ENCODE measurements at regions not wholly inside any gene's neighbourhood (a gene's known extent, or its start where the extent isn't known, plus 50 kb on each side); places are given as distances from the start of the nearest gene placed in this dataset.
"Not testable (repeated sequence)": the region's sequence is repeated elsewhere in the genome, so short reads cannot be mapped to it uniquely, and the experiment has no call there.

- ATAC-seq = no peak
- DNase-seq (ENCODE audit: missing footprints) = no peak
- intact Hi-C loops (cut with DNase I) = no loop called here
These were observed 798.3 kb upstream of the TMEFF2 start for GRCh38 chr2:192993059-192993458.

- intact Hi-C loops (cut with DNase I) = no loop called here
- DNase-seq (ENCODE audit: missing footprints) = no peak
- ATAC-seq = no peak
These were observed 788.4 kb upstream of the TMEFF2 start for GRCh38 chr2:192983173-192983572.

GRCh38 chr2:192978395-192978794 lies 783.7 kb upstream of the TMEFF2 start:
- intact Hi-C loops (cut with DNase I) = no loop called here
- peak; percentile 72 for ATAC-seq
- DNase-seq (ENCODE audit: missing footprints) = no peak

- no peak for DNase-seq (ENCODE audit: missing footprints)
- intact Hi-C loops (cut with DNase I) = no loop called here
- no peak for ATAC-seq
These were observed 777.2 kb upstream of the TMEFF2 start for GRCh38 chr2:192971981-192972380.

GRCh38 chr2:192969055-192969454 lies 774.3 kb upstream of the TMEFF2 start:
- intact Hi-C loops (cut with DNase I) = no loop called here

GRCh38 chr2:192960945-192961344 lies 766.2 kb upstream of the TMEFF2 start:
- no peak for DNase-seq (ENCODE audit: missing footprints)
- intact Hi-C loops (cut with DNase I) = no loop called here
- no peak for ATAC-seq

More at GRCh38 chr2:192969055-192969454, 774.3 kb upstream of the TMEFF2 start:
- ATAC-seq (peak; percentile 68), DNase-seq (ENCODE audit: missing footprints) (no peak)

- ATAC-seq; intact Hi-C loops (cut with DNase I); DNase-seq (ENCODE audit: missing footprints): not testable (repeated sequence)
These were observed 763.9 kb upstream of the TMEFF2 start for GRCh38 chr2:192958615-192959014.

GRCh38 chr2:192957425-192957824 lies 762.7 kb upstream of the TMEFF2 start:
- DNase-seq (ENCODE audit: missing footprints) (no peak), ATAC-seq (no peak)
- intact Hi-C loops (cut with DNase I) = no loop called here

- DNase-seq (ENCODE audit: missing footprints) (no peak), ATAC-seq (no peak)
- intact Hi-C loops (cut with DNase I) = no loop called here
These were observed 758.4 kb upstream of the TMEFF2 start for GRCh38 chr2:192953116-192953515.

- DNase-seq (ENCODE audit: missing footprints) (no peak), ATAC-seq (no peak)
- intact Hi-C loops (cut with DNase I) = no loop called here
These were observed 757.5 kb upstream of the TMEFF2 start for GRCh38 chr2:192952245-192952644.

GRCh38 chr2:192948316-192948715 lies 753.6 kb upstream of the TMEFF2 start:
- no peak for ATAC-seq
- intact Hi-C loops (cut with DNase I) = no loop called here
- DNase-seq (ENCODE audit: missing footprints) = no peak

- intact Hi-C loops (cut with DNase I) = no loop called here
- no peak for ATAC-seq
- DNase-seq (ENCODE audit: missing footprints) = no peak
These were observed 752.6 kb upstream of the TMEFF2 start for GRCh38 chr2:192947352-192947751.

GRCh38 chr2:192940767-192941166 lies 746.0 kb upstream of the TMEFF2 start:
- ATAC-seq (no peak), DNase-seq (ENCODE audit: missing footprints) (no peak)
- intact Hi-C loops (cut with DNase I) = no loop called here

- intact Hi-C loops (cut with DNase I) = no loop called here
- no peak for DNase-seq (ENCODE audit: missing footprints)
- no peak for ATAC-seq
These were observed 737.6 kb upstream of the TMEFF2 start for GRCh38 chr2:192932376-192932775.

GRCh38 chr2:192921631-192922030 lies 726.9 kb upstream of the TMEFF2 start:
- DNase-seq (ENCODE audit: missing footprints); intact Hi-C loops (cut with DNase I); ATAC-seq: not testable (repeated sequence)

GRCh38 chr2:192901446-192901845 lies 706.7 kb upstream of the TMEFF2 start:
- ATAC-seq (no peak), DNase-seq (ENCODE audit: missing footprints) (no peak)
- intact Hi-C loops (cut with DNase I) = no loop called here

GRCh38 chr2:192899466-192899865 lies 704.7 kb upstream of the TMEFF2 start:
- DNase-seq (ENCODE audit: missing footprints) (no peak), ATAC-seq (no peak)
- intact Hi-C loops (cut with DNase I) = no loop called here

- intact Hi-C loops (cut with DNase I); DNase-seq (ENCODE audit: missing footprints); ATAC-seq: not testable (repeated sequence)
These were observed 699.2 kb upstream of the TMEFF2 start for GRCh38 chr2:192893976-192894375.

- DNase-seq (ENCODE audit: missing footprints) = no peak
- no peak for ATAC-seq
- intact Hi-C loops (cut with DNase I) = no loop called here
These were observed 693.4 kb upstream of the TMEFF2 start for GRCh38 chr2:192888109-192888508.

- no peak for ATAC-seq
- intact Hi-C loops (cut with DNase I) = no loop called here
These were observed 692.6 kb upstream of the TMEFF2 start for GRCh38 chr2:192887337-192887736.

GRCh38 chr2:192886636-192887035 lies 691.9 kb upstream of the TMEFF2 start:
- intact Hi-C loops (cut with DNase I) = no loop called here
- DNase-seq (ENCODE audit: missing footprints) (no peak), ATAC-seq (no peak)

More at GRCh38 chr2:192887337-192887736, 692.6 kb upstream of the TMEFF2 start:
- no peak for DNase-seq (ENCODE audit: missing footprints)

All from Right ventricle myocardium inferior (tissue), 1 donor.